ENCODE measurements at regions not wholly inside any gene's neighbourhood (a gene's known extent, or its start where the extent isn't known, plus 50 kb on each side); places are given as distances from the start of the nearest gene placed in this dataset.

- TF ChIP-seq, protein P1, sequence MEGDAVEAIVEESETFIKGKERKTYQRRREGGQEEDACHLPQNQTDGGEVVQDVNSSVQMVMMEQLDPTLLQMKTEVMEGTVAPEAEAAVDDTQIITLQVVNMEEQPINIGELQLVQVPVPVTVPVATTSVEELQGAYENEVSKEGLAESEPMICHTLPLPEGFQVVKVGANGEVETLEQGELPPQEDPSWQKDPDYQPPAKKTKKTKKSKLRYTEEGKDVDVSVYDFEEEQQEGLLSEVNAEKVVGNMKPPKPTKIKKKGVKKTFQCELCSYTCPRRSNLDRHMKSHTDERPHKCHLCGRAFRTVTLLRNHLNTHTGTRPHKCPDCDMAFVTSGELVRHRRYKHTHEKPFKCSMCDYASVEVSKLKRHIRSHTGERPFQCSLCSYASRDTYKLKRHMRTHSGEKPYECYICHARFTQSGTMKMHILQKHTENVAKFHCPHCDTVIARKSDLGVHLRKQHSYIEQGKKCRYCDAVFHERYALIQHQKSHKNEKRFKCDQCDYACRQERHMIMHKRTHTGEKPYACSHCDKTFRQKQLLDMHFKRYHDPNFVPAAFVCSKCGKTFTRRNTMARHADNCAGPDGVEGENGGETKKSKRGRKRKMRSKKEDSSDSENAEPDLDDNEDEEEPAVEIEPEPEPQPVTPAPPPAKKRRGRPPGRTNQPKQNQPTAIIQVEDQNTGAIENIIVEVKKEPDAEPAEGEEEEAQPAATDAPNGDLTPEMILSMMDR (IDR thresholded peaks at IDR 0.05; ENCODE audit: low read depth, low read length), result no peak
- DNase-seq (ENCODE audit: extremely low read depth, low read depth), result no peak
Measured at GRCh38 chr5:38780316-38780715, 65.5 kb upstream of the OSMR start.

DNA sequence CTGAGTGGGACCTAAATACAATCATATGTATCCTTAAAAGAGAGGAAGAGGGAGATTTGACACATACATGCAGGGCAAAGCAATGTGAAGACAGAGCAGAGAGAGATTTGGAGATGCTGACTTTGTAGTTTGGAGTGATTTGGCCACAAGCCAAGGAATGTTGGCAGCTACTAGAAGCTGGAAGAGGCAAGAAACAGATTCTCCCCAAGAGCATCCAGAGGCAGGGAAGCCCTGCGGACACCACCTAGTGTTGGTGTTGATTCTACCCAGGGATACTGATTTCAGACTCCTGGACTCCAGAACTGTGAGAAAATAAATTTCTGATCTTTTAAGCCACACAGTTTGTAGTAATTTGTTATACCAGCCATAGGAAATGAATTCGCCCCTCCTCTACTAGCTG is 64.9 kb upstream of the OSMR start:
- peak; percentile 36 for DNase-seq (ENCODE audit: extremely low read depth, low read depth)
- TF ChIP-seq, protein P1 (IDR thresholded peaks at IDR 0.05; ENCODE audit: low read depth, low read length), result peak; percentile 26

DNA sequence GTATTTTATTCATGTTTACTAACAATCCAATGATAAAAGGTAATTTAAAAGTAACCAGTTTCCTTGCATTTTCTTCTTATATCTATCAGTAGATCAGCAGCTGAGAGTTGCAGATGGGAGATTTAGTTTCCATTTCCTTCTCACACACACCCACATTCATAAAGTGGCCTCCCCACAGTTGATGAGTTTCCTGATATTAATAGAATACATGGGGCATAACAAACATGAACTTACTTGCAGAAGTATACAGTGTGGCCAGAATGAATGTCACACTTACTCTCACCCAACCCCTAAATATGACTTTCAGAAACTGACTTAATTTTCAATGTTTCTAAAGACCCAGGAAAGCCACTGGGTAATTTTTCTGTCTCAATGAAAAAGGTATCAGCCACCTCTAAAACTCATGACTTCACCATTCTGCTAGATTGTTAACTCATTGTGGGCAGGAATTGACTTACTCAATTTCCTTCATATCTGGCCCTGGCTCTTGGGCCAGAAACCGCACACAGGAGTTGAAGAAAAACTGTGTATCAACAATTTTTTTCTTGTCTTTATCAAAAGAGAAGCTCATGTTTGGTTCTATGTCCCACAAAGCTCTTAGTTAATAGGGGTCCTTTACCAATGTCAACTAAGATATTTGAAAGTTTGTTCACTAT is 63.5 kb upstream of the OSMR start:
- no peak for DNase-seq (ENCODE audit: extremely low read depth, low read depth)
- TF ChIP-seq, protein P1 (IDR thresholded peaks at IDR 0.05; ENCODE audit: low read depth, low read length), result no peak

DNA sequence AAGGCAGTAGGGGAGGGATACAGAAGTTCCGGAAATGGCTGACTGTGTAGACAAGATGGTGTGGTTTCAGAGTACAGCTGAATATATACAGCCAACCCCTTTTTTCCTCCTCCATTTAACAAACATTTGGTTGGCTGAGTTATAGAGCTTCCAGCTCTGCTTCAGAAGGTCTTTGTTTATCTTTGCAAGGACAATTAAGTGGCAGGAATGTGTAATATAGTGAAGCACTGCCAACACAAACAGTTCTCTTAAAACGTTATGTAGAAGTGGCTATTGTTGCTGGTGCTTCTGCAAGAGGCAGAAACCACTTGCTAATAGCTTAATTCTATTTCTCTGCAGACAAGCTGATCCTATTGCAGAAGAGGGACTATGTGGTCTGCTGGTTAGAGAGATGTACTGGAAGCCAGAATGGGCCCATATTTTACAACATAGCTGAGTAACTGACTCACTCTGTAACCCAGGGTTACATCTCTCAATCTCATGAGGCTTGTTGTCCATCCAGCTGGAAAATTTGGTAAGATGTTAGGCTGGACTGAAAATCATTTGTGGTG is 62.7 kb upstream of the OSMR start:
- TF ChIP-seq, protein P1 (IDR thresholded peaks at IDR 0.05; ENCODE audit: low read depth, low read length), result no peak; the same call in 1 of the 2 replicates
- DNase-seq (ENCODE audit: extremely low read depth, low read depth), result peak; percentile 94

GRCh38 chr5:38789134-38789533 is 56.7 kb upstream of the OSMR start:
- TF ChIP-seq, protein P1 (IDR thresholded peaks at IDR 0.05; ENCODE audit: low read depth, low read length), result no peak
- no peak for DNase-seq (ENCODE audit: extremely low read depth, low read depth)

- TF ChIP-seq, protein P1 (IDR thresholded peaks at IDR 0.05; ENCODE audit: low read depth, low read length), result no peak
- no peak for DNase-seq (ENCODE audit: extremely low read depth, low read depth)
Measured at GRCh38 chr5:38789777-38790176, 56.0 kb upstream of the OSMR start.

GRCh38 chr5:38790268-38790667 is 55.5 kb upstream of the OSMR start:
- DNase-seq (ENCODE audit: extremely low read depth, low read depth), result no peak
- TF ChIP-seq, protein P1 (IDR thresholded peaks at IDR 0.05; ENCODE audit: low read depth, low read length), result no peak

Measured in AG09319 (cell line).